H7 (cell line): ENCODE measurements at regions not wholly inside any gene's neighbourhood (a gene's known extent, or its start where the extent isn't known, plus 50 kb on each side); places are given as distances from the start of the nearest gene placed in this dataset.
"Not testable (repeated sequence)": the region's sequence is repeated elsewhere in the genome, so short reads cannot be mapped to it uniquely, and the experiment has no call there.

ENCODE experiments used
- DNase-seq: peaks from one replicate; pipeline ENCODE4 v3.0.0; 2012
- H3K27me3 ChIP-seq: 2 replicates; pipeline ENCODE4 v1.6.0; 2011; ENCODE audit warnings: mild to moderate bottlenecking, low read length; ENCODE audit not compliant: control insufficient read depth, insufficient read depth
- H3K36me3 ChIP-seq: replicated peaks from 2 replicates; pipeline ENCODE4 v1.5.1; 2011; ENCODE audit warnings: low read length; ENCODE audit not compliant: control insufficient read depth, insufficient read depth
- H3K4me3 ChIP-seq: 2 replicates; pipeline ENCODE4 v1.5.1; 2011; ENCODE audit warnings: low read depth, mild to moderate bottlenecking, control low read depth, low read length, moderate library complexity; ENCODE audit not compliant: insufficient read depth

- Histone ChIP-seq H3K4me3 (no peak overlapping the region), H3K27me3 (no peaks in the 10 kb centered on the region), H3K36me3 (no peaks in the 10 kb centered on the region)
- DNase-seq = no peak
Observed at GRCh38 chr2:160735696-160736095, 242.1 kb upstream of the RBMS1 start.

DNA sequence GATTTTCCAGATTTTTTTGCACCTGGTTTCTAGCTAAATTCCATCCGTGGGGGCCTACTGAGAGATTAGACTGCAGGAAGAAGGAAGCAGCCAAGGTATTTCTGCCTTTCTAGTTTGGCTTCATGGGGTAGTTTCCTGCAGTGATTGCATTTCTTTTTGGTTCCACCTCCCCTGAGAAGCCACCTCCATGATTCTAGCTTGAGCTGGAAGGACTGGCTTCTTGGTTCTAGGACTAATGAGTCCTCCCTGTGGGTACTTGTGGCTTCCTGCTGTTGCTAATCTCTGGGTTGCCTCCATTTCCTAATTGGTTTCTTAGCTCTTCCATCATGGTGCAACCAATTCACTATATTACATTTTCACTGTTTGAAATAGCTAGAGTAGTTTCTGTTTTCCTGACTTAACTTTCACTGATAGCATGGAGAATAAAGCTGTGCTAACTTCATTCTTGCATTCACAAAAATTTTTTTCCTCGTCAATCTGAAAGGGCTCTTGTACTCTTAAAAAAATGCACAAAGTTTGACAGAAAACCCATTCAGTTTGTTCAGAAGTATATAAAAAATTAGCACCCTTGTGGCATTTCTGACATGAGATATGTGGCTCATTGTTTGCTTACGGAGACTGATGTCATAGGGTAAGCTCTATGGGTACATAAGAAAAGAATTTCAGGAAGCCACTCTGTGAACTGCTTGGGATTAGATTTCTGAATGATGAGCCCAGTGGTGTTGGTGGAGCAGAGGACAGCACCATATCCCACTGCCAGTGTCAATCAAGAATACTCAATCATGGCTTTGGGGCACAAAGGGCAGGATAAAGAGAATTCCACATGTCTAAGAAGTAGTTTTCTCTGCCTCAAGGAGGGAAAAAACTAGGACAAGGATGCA lies 242.8 kb upstream of the RBMS1 start:
- H3K27me3 ChIP-seq = no peaks in the 10 kb centered on the region
- H3K36me3 ChIP-seq = no peaks in the 10 kb centered on the region
- DNase-seq = no peak

DNA sequence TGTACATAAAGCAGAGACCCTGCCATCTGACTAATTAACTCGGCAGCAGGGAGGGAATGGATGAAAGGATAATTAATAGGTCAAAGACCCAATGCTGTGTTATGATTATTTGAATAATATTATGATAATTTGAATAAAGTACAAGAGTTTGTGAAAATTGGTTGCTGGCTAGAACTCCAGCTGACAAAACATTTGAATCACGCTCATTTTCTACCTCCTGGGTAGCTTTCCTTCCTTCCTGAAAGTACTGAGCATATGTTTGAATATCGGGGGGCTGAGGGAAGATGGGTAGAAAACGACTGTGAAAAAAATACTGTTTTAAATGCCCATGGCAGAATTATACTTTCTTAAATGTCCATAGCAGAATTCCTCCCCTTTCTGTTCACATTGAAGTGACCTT lies 243.6 kb upstream of the RBMS1 start:
- Histone ChIP-seq H3K4me3 (no peak overlapping the region), H3K27me3 (no peaks in the 10 kb centered on the region), H3K36me3 (no peaks in the 10 kb centered on the region)
- DNase-seq = no peak

More for the DNA sequence above, 242.8 kb upstream of the RBMS1 start:
- H3K4me3 ChIP-seq = no peak overlapping the region

DNA sequence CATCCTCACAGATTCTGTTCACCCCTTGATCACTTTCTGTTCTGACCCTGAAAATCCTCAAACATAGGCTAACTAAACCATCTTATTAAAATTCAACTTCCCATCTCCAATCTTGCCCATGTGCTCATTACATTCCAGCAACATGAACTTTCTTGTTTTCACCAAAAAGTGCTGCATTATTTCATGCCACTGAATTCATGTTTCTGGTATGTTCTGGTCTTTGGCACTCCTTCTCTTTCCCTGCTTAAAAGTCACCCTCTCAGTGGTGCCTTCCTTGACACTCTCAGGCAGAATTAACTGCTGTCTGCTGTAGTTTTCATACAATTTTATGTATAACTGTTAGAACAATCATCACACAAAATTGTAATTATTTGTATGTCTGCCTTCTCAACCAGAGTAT lies 247.7 kb upstream of the RBMS1 start:
- H3K36me3 ChIP-seq = no peaks in the 10 kb centered on the region
- no peaks in the 10 kb centered on the region for H3K27me3 ChIP-seq
- H3K4me3 ChIP-seq = no peak overlapping the region
- no peak for DNase-seq

DNA sequence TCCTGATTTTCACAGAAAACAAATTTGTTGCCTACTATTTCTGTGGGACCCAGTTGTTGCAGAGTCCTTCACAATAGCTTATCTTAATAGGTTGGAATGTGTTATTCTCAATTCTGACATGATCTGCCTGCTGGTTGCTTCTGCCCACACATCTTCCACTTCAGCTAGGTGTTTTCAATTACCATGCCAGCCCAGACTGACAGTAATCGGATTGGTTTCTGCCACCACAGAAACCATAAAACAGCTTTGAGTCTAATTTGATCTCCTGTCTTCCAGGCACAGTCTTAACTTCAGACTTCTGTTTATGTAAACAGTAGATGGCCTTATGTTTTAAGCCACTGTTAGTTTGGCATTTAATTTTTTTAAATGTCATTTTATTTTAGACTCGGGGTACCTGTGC lies 248.2 kb upstream of the RBMS1 start:
- no peaks in the 10 kb centered on the region for H3K36me3 ChIP-seq
- no peaks in the 10 kb centered on the region for H3K27me3 ChIP-seq
- no peak for DNase-seq
- H3K4me3 ChIP-seq = no peak overlapping the region

DNA sequence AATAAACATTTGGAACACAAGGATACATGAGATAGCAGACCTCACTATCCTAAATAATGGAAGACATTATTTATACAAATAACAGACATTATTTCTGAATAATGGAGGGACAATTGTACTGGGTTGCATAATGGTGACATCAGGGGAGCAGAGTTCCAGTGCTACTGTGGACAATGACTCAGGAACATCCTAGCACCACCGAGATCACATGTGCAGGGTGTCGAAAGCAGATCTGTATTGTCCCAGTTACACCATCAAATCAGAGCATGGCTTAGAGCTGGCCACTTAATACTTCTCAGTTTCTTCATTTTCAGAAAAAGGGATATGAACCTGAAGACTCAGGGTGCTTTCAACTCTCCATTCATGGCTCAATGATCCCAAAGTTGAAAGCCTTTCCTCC lies 249.1 kb upstream of the RBMS1 start:
- H3K4me3 ChIP-seq = no peak overlapping the region
- no peaks in the 10 kb centered on the region for H3K27me3 ChIP-seq
- H3K36me3 ChIP-seq = no peaks in the 10 kb centered on the region
- DNase-seq = no peak

DNA sequence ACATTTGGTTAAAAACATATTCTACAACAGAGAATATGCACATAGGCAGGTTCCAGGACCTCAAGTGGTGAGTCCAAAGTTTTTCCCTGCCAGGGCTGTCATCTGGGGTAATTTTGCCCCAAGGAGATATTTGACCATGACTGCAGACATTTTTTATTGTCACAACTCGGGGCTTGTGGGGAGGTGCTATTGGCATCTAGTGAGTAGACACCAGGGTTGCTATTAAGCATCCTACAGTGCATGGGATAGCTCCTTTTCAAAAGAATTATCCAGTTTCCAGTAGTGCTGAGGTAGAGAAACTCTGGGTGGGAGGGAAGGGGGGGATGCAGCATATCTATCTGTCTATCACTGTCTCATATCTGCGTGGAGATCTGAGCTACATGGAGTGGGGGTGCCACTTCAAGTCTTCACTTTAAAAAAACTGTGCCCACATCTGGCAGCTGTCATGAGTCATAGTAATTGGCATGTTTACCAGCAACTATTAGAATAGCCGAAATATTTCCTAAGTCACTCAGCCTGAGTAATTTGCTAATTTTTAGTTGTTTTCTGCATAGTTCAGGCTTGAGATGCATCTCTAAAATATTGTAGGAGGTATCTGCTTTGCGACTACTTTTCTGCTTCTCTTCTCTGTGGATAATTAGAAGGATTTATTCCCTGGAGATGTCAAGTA lies 254.0 kb upstream of the RBMS1 start:
- Histone ChIP-seq H3K4me3 (no peak overlapping the region), H3K36me3 (no peaks in the 10 kb centered on the region), H3K27me3 (no peaks in the 10 kb centered on the region)
- no peak for DNase-seq

DNA sequence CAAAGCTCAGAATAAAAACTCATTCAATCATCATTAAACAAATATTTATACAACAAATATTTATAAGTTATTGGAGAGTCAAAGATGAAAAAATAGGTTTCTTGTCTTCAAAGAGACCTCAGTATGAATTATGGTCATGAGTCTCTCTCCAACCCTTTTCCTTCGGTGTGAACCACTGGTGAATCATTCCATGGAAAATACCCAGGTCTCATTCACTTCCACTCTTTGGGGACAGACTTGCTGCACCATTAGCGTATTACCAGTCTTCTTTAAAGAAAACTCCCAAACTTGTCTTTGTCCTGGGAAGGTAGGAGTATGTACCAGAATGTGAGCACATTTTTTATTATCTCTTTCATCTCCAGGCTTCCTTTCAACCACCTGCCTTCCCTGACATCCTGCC lies 257.4 kb upstream of the RBMS1 start:
- H3K27me3 ChIP-seq = no peaks in the 10 kb centered on the region
- DNase-seq = no peak
- no peak overlapping the region for H3K4me3 ChIP-seq
- H3K36me3 ChIP-seq = no peaks in the 10 kb centered on the region

GRCh38 chr2:160752475-160753330 lies 259.1 kb upstream of the RBMS1 start:
- peak; percentile 26 for DNase-seq
- H3K27me3 ChIP-seq = no peaks in the 10 kb centered on the region
- no peak overlapping the region for H3K4me3 ChIP-seq
- H3K36me3 ChIP-seq = no peaks in the 10 kb centered on the region

DNA sequence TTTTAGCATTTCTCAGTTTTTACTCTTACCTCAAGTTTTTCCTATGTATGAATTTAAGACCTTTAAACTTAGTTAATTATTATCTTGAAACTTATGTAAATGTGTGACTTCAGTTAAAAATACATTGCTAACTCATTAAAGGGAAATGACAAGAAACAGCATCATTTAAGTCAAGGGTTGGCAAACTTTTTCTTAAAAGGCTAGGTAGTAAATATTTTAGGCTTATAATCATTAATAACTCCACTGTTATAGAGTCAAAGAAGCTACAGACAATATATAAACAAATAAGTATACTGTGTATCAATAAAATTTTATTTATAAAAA lies 259.7 kb upstream of the RBMS1 start:
- no peak overlapping the region for H3K4me3 ChIP-seq
- no peak for DNase-seq
- no peaks in the 10 kb centered on the region for H3K36me3 ChIP-seq
- H3K27me3 ChIP-seq = no peaks in the 10 kb centered on the region

DNA sequence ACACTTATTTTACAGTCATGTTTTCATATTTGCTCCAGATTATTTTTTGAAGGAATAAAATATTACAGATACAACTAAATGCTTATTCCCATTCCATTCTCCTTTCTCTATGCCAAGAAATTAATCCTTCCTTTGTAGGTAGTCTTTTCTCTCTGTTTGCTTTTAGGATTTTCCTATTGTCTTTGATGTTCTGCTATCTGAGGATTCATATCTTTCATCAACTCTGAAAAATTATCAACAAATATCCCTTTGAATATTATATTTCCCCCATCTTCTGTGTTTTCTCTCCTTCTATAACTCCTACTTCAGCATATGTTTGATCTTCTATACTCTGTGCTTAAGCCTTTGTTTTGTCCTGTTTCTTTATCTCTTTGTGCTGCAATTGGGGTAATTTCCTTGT lies 260.4 kb upstream of the RBMS1 start:
- Histone ChIP-seq H3K27me3 (no peaks in the 10 kb centered on the region), H3K36me3 (no peaks in the 10 kb centered on the region), H3K4me3 (no peak overlapping the region)
- DNase-seq = no peak

- DNase-seq = no peak
- H3K27me3 ChIP-seq = no peaks in the 10 kb centered on the region
- no peaks in the 10 kb centered on the region for H3K36me3 ChIP-seq
- H3K4me3 ChIP-seq = no peak overlapping the region
Observed at GRCh38 chr2:160756481-160756880, 262.9 kb upstream of the RBMS1 start.

- H3K36me3 ChIP-seq, H3K4me3 ChIP-seq, H3K27me3 ChIP-seq, DNase-seq: not testable (repeated sequence)
Observed at GRCh38 chr2:160762493-160763128, 269.0 kb upstream of the RBMS1 start.

- Histone ChIP-seq H3K36me3 (no peaks in the 10 kb centered on the region), H3K27me3 (no peaks in the 10 kb centered on the region), H3K4me3 (no peak overlapping the region)
- no peak for DNase-seq
Observed at GRCh38 chr2:160783474-160783873, 289.9 kb upstream of the RBMS1 start.
